HEK293 (cell line): ENCODE measurements at regions not wholly inside any gene's neighbourhood (a gene's known extent, or its start where the extent isn't known, plus 50 kb on each side); places are given as distances from the start of the nearest gene placed in this dataset.

Experiments used
- CTCF ChIA-PET: fragments of 350-600 bp; formaldehyde crosslinking; extraction: SDS; loops from one replicate; lab custom pipeline; 2021; ENCODE audit warnings: antibody characterized with exemption; lab: Yijun Ruan, JAX
- POLR2A ChIA-PET: fragments of 300-600 bp; formaldehyde crosslinking; extraction: SDS; loops from one replicate; lab custom pipeline; 2020; ENCODE audit warnings: antibody characterized with exemption, inconsistent platforms; lab: Yijun Ruan, JAX
- H3K27ac ChIP-seq: fragments of 200-500 bp; sonication (Bioruptor generic); 2 replicates; pipeline ENCODE4 v1.5.1; 2014; ENCODE audit warnings: low read depth, low read length, control low read depth, inconsistent platforms; ENCODE audit errors: extremely low read depth
- H3K36me3 ChIP-seq, 2 experiments: fragments of 200-500 bp in 1 of 2; sonication (Bioruptor generic) in 1 of 2; 1 replicate in 1 of 2; 2 replicates in 1 of 2; pipeline ENCODE4 v1.5.1; 2014 to 2017; ENCODE audit warnings: inconsistent platforms in 2 of 2, low read length in 2 of 2; ENCODE audit not compliant: control insufficient read depth in 2 of 2, insufficient read depth in 1 of 2
- H3K4me1 ChIP-seq: fragments of 200-500 bp; sonication (Bioruptor generic); 2 replicates; pipeline ENCODE4 v1.5.1; 2014; ENCODE audit warnings: mild to moderate bottlenecking, low read length, inconsistent platforms; ENCODE audit not compliant: control insufficient read depth, insufficient read depth
- H3K4me3 ChIP-seq: 2 replicates; pipeline ENCODE4 v1.5.1; 2011; ENCODE audit warnings: low read depth, mild to moderate bottlenecking, control low read depth, low read length, moderate library complexity
- H3K9me3 ChIP-seq: fragments of 200-500 bp; sonication (Bioruptor generic); 2 replicates; pipeline ENCODE4 v1.5.1; 2014; ENCODE audit warnings: low read depth, low read length, inconsistent platforms; ENCODE audit not compliant: control insufficient read depth, insufficient read depth
- KLF10 ChIP-seq: fragments of 450-650 bp; IDR thresholded peaks from 2 replicates; pipeline ENCODE4 v1.5.1; 2018; ENCODE audit warnings: missing biosample characterization, mild to moderate bottlenecking, missing genetic modification characterization
- KLF17 ChIP-seq: fragments of 450-650 bp; formaldehyde crosslinking; IDR thresholded peaks from 2 replicates; pipeline ENCODE4 v1.5.1; 2016; ENCODE audit warnings: missing biosample characterization, missing genetic modification characterization
- SCRT1 ChIP-seq: fragments of 450-650 bp; formaldehyde crosslinking; IDR thresholded peaks from 2 replicates; pipeline ENCODE4 v1.5.1; 2016; ENCODE audit warnings: missing biosample characterization, missing genetic modification characterization, borderline replicate concordance
- TRIM28 ChIP-seq: IDR thresholded peaks from 2 replicates; pipeline ENCODE4 v1.6.1; 2011; ENCODE audit warnings: low read length, control low read depth, borderline replicate concordance
- ZNF202 ChIP-seq: fragments of 450-650 bp; formaldehyde crosslinking; IDR thresholded peaks from 2 replicates; pipeline ENCODE4 v1.5.1; 2016; ENCODE audit warnings: missing biosample characterization, missing genetic modification characterization, borderline replicate concordance
- ZNF221 ChIP-seq: fragments of 450-650 bp; formaldehyde crosslinking; IDR thresholded peaks from 2 replicates; pipeline ENCODE4 v1.5.1; 2017; ENCODE audit warnings: missing biosample characterization, missing genetic modification characterization, borderline replicate concordance
- ZNF433 ChIP-seq: fragments of 450-650 bp; formaldehyde crosslinking; IDR thresholded peaks from 2 replicates; pipeline ENCODE4 v1.5.1; 2016; ENCODE audit warnings: missing biosample characterization, missing genetic modification characterization, low read depth
- ZNF518A ChIP-seq: fragments of 450-650 bp; formaldehyde crosslinking; conservative IDR thresholded peaks from 2 replicates; pipeline ENCODE4 v1.5.1; 2016; ENCODE audit warnings: low read depth, missing biosample characterization, missing genetic modification characterization
- ZNF521 ChIP-seq: fragments of 450-650 bp; formaldehyde crosslinking; IDR thresholded peaks from 2 replicates; pipeline ENCODE4 v1.5.1; 2017; ENCODE audit warnings: missing biosample characterization, mild to moderate bottlenecking, missing genetic modification characterization
- ZNF623 ChIP-seq: fragments of 450-650 bp; formaldehyde crosslinking; IDR thresholded peaks from 2 replicates; pipeline ENCODE4 v1.5.1; 2016; ENCODE audit warnings: missing biosample characterization, missing genetic modification characterization
- ZNF837 ChIP-seq: fragments of 450-650 bp; formaldehyde crosslinking; IDR thresholded peaks from 2 replicates; pipeline ENCODE4 v1.5.1; 2016; ENCODE audit warnings: missing biosample characterization, missing genetic modification characterization
- ZSCAN30 ChIP-seq: fragments of 450-650 bp; IDR thresholded peaks from 2 replicates; pipeline ENCODE4 v1.5.1; 2018; ENCODE audit warnings: missing biosample characterization, mild to moderate bottlenecking, missing genetic modification characterization, moderate library complexity
- TF ChIP-seq, protein P1 (sequence below): fragments of 450-650 bp; formaldehyde crosslinking; IDR thresholded peaks from 2 replicates; pipeline ENCODE4 v1.5.1; 2016; ENCODE audit warnings: missing biosample characterization, missing genetic modification characterization, borderline replicate concordance
- TF ChIP-seq, protein P2 (sequence below): fragments of 450-650 bp; formaldehyde crosslinking; IDR thresholded peaks from 2 replicates; pipeline ENCODE4 v1.5.1; 2016; ENCODE audit warnings: missing biosample characterization, missing genetic modification characterization

- H3K36me3 ChIP-seq, result no peaks in the 10 kb centered on the region
- TF ChIP-seq ZNF521, result no peak
- no peak for TF ChIP-seq KLF17 (tag by site-specific recombination)
- TF ChIP-seq, protein P1, sequence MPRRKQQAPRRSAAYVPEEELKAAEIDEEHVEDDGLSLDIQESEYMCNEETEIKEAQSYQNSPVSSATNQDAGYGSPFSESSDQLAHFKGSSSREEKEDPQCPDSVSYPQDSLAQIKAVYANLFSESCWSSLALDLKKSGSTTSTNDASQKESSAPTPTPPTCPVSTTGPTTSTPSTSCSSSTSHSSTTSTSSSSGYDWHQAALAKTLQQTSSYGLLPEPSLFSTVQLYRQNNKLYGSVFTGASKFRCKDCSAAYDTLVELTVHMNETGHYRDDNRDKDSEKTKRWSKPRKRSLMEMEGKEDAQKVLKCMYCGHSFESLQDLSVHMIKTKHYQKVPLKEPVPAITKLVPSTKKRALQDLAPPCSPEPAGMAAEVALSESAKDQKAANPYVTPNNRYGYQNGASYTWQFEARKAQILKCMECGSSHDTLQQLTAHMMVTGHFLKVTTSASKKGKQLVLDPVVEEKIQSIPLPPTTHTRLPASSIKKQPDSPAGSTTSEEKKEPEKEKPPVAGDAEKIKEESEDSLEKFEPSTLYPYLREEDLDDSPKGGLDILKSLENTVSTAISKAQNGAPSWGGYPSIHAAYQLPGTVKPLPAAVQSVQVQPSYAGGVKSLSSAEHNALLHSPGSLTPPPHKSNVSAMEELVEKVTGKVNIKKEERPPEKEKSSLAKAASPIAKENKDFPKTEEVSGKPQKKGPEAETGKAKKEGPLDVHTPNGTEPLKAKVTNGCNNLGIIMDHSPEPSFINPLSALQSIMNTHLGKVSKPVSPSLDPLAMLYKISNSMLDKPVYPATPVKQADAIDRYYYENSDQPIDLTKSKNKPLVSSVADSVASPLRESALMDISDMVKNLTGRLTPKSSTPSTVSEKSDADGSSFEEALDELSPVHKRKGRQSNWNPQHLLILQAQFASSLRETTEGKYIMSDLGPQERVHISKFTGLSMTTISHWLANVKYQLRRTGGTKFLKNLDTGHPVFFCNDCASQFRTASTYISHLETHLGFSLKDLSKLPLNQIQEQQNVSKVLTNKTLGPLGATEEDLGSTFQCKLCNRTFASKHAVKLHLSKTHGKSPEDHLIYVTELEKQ (tag by site-specific recombination), result no peak
- no peak for TF ChIP-seq TRIM28
- no peak for TF ChIP-seq ZNF837 (tag by site-specific recombination)
- TF ChIP-seq KLF10, result no peak
- TF ChIP-seq ZNF433 (tag by site-specific recombination), result no peak
- no peak for TF ChIP-seq ZSCAN30
- no peak for TF ChIP-seq ZNF221 (tag by site-specific recombination)
- no peak for TF ChIP-seq ZNF518A (tag by site-specific recombination)
- TF ChIP-seq ZNF623 (tag by site-specific recombination), result no peak
- TF ChIP-seq, protein P2, sequence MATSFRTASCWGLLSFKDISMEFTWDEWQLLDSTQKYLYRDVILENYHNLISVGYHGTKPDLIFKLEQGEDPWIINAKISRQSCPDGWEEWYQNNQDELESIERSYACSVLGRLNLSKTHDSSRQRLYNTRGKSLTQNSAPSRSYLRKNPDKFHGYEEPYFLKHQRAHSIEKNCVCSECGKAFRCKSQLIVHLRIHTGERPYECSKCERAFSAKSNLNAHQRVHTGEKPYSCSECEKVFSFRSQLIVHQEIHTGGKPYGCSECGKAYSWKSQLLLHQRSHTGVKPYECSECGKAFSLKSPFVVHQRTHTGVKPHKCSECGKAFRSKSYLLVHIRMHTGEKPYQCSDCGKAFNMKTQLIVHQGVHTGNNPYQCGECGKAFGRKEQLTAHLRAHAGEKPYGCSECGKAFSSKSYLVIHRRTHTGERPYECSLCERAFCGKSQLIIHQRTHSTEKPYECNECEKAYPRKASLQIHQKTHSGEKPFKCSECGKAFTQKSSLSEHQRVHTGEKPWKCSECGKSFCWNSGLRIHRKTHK (tag by site-specific recombination), result no peak
- TF ChIP-seq SCRT1 (tag by site-specific recombination), result no peak
- H3K27ac ChIP-seq, result no peak overlapping the region
- no peak overlapping the region for H3K4me3 ChIP-seq
- no peaks in the 10 kb centered on the region for H3K4me1 ChIP-seq
- no peaks in the 10 kb centered on the region for H3K9me3 ChIP-seq
- POLR2A ChIA-PET, result no interaction called here
- CTCF ChIA-PET, result no interaction called here
Measured at GRCh38 chr17:71910002-71910401, 210.8 kb upstream of the SOX9 start.

GRCh38 chr17:71914042-71914441 is 206.8 kb upstream of the SOX9 start:
- CTCF ChIA-PET, result no interaction called here

More at GRCh38 chr17:71914042-71914441, 206.8 kb upstream of the SOX9 start:
- no peaks in the 10 kb centered on the region for H3K36me3 ChIP-seq
- POLR2A ChIA-PET, result no interaction called here
- H3K27ac ChIP-seq, result no peak overlapping the region
- H3K4me1 ChIP-seq, result no peaks in the 10 kb centered on the region
- TF ChIP-seq ZNF202 (tag by site-specific recombination), result no peak
- no peaks in the 10 kb centered on the region for H3K9me3 ChIP-seq
- no peak overlapping the region for H3K4me3 ChIP-seq
